ENCODE measurements at regions not wholly inside any gene's neighbourhood (a gene's known extent, or its start where the extent isn't known, plus 50 kb on each side); places are given as distances from the start of the nearest gene placed in this dataset.

GRCh38 chr12:83434600-83434999, 747.9 kb downstream of the TMTC2 start:
- no peak for TF ChIP-seq POLR2AphosphoS5 (IDR thresholded peaks at IDR 0.05; ENCODE audit: borderline replicate concordance, low read depth, low read length)
- no peak for TF ChIP-seq EZH2 (IDR thresholded peaks at IDR 0.05)
- no peak for TF ChIP-seq FOXP2 (optimal IDR thresholded peaks at IDR 0.05; ENCODE audit: control extremely low read depth, extremely low read length, insufficient read depth)
